SK-N-SH treated with all-trans-retinoic acid at 6 μM for 48 hours (cell line): ENCODE measurements at regions not wholly inside any gene's neighbourhood (a gene's known extent, or its start where the extent isn't known, plus 50 kb on each side); places are given as distances from the start of the nearest gene placed in this dataset.

Source experiments
- ATAC-seq: fragments of 200-7000 bp; cut with Tn5 transposase; 3 replicates; pipeline ENCODE4 v1.9.1; 2020; ENCODE audit warnings: mild to moderate bottlenecking, moderate library complexity
- ARNTL ChIP-seq: fragments of 450-650 bp; formaldehyde crosslinking; IDR thresholded peaks from 2 replicates; pipeline ENCODE4 v1.5.0; 2020; ENCODE audit warnings: low read depth, mild to moderate bottlenecking, moderate library complexity, borderline replicate concordance
- BACH2 ChIP-seq: fragments of 250-450 bp; sonication (Bioruptor Pico); IDR thresholded peaks from 2 replicates; pipeline ENCODE4 v1.9.0; 2021; ENCODE audit warnings: mild to moderate bottlenecking, borderline replicate concordance
- CSDC2 ChIP-seq: fragments of 250-450 bp; sonication (Bioruptor Pico); IDR thresholded peaks from 2 replicates; pipeline ENCODE4 v1.5.0; 2020; ENCODE audit warnings: mild to moderate bottlenecking, moderate library complexity
- ESRRG ChIP-seq: fragments of 250-450 bp; sonication (Bioruptor Pico); IDR thresholded peaks from 2 replicates; pipeline ENCODE4 v1.6.1; 2021; ENCODE audit warnings: mild to moderate bottlenecking
- GLIS3 ChIP-seq: fragments of 250-450 bp; sonication (Bioruptor Pico); IDR thresholded peaks from 2 replicates; pipeline ENCODE4 v1.5.0; 2020; ENCODE audit warnings: mild to moderate bottlenecking, moderate library complexity
- OSR1 ChIP-seq: fragments of 250-450 bp; sonication (Bioruptor Pico); IDR thresholded peaks from 2 replicates; pipeline ENCODE4 v1.8.0; 2022; ENCODE audit warnings: moderate library complexity, mild to moderate bottlenecking, inconsistent platforms
- PATZ1 ChIP-seq: fragments of 250-450 bp; sonication (Bioruptor Pico); IDR thresholded peaks from 2 replicates; pipeline ENCODE4 v1.8.0; 2020; ENCODE audit warnings: mild to moderate bottlenecking, moderate library complexity, borderline replicate concordance
- PPARA ChIP-seq: fragments of 250-450 bp; sonication (Bioruptor Pico); IDR thresholded peaks from 2 replicates; pipeline ENCODE4 v1.5.0; 2020; ENCODE audit warnings: mild to moderate bottlenecking, borderline replicate concordance
- RARB ChIP-seq: fragments of 250-450 bp; sonication (Bioruptor Pico); IDR thresholded peaks from 2 replicates; pipeline ENCODE4 v1.8.0; 2021; ENCODE audit warnings: mild to moderate bottlenecking, moderate library complexity
- SNAI2 ChIP-seq: fragments of 250-450 bp; sonication (Bioruptor Pico); IDR thresholded peaks from 2 replicates; pipeline ENCODE4 v1.5.0; 2020; ENCODE audit warnings: mild to moderate bottlenecking, moderate library complexity
- TCF4 ChIP-seq: fragments of 250-450 bp; sonication (Bioruptor Pico); IDR thresholded peaks from 2 replicates; pipeline ENCODE4 v1.8.0; 2021; ENCODE audit warnings: mild to moderate bottlenecking, moderate library complexity, borderline replicate concordance
- TOX ChIP-seq: fragments of 250-450 bp; sonication (Bioruptor Pico); IDR thresholded peaks from 2 replicates; pipeline ENCODE4 v1.8.0; 2021; ENCODE audit warnings: mild to moderate bottlenecking, moderate library complexity, borderline replicate concordance
- ZC3H10 ChIP-seq: fragments of 250-450 bp; sonication (Bioruptor Pico); IDR thresholded peaks from 2 replicates; pipeline ENCODE4 v1.5.1; 2021; ENCODE audit warnings: mild to moderate bottlenecking, moderate library complexity
- ZFP3 ChIP-seq: fragments of 250-450 bp; sonication (Bioruptor Pico); IDR thresholded peaks from 2 replicates; pipeline ENCODE4 v1.5.0; 2020; ENCODE audit warnings: mild to moderate bottlenecking, moderate library complexity
- ZFP30 ChIP-seq: fragments of 450-650 bp; formaldehyde crosslinking; IDR thresholded peaks from 2 replicates; pipeline ENCODE4 v1.5.0; 2022; ENCODE audit warnings: mild to moderate bottlenecking, moderate library complexity
- ZNF565 ChIP-seq: fragments of 450-650 bp; formaldehyde crosslinking; conservative IDR thresholded peaks from 2 replicates; pipeline ENCODE4 v1.5.0; 2020; ENCODE audit warnings: low read depth, mild to moderate bottlenecking, moderate library complexity
- ZNF70 ChIP-seq: fragments of 450-650 bp; formaldehyde crosslinking; IDR thresholded peaks from 2 replicates; pipeline ENCODE4 v1.5.0; 2020; ENCODE audit warnings: mild to moderate bottlenecking, moderate library complexity
- ZNF8 ChIP-seq: fragments of 450-650 bp; formaldehyde crosslinking; IDR thresholded peaks from 2 replicates; pipeline ENCODE4 v1.5.0; 2020; ENCODE audit warnings: mild to moderate bottlenecking, moderate library complexity
- TF ChIP-seq, protein P1 (sequence below): fragments of 250-450 bp; sonication (Bioruptor Pico); IDR thresholded peaks from 2 replicates; pipeline ENCODE4 v1.5.1; 2020; ENCODE audit warnings: low read depth, mild to moderate bottlenecking, moderate library complexity
- TF ChIP-seq, protein P2 (sequence below): fragments of 250-450 bp; sonication (Bioruptor Pico); IDR thresholded peaks from 2 replicates; pipeline ENCODE4 v1.8.0; 2021; ENCODE audit warnings: low read depth, mild to moderate bottlenecking, moderate library complexity, borderline replicate concordance
- TF ChIP-seq, protein P3 (sequence below): fragments of 250-450 bp; sonication (Bioruptor Pico); IDR thresholded peaks from 2 replicates; pipeline ENCODE4 v1.5.1; 2021; ENCODE audit warnings: mild to moderate bottlenecking, moderate library complexity

DNA sequence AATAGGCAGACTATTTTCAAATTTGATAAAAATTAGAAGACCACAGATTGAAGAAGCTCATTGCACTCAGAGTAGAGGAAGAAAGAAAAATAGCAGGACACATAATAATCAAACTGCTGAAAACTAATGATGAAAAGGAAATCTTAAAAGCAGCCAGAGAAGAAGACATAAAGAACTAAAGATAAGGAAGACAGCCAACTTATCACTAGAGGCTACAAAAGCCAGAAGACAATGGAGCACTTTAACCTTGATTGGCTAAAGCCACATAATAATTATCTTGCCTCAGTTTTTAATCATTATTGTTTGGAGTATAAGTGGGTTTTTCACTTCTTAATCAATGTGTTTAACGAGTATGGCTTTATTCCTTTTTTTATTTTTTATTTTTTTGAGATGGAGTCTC lies 397.6 kb downstream of the RNF144B start:
- ATAC-seq, result no peak
- TF ChIP-seq TOX (CRISPR knock-in tag), result no peak
- no peak for TF ChIP-seq ZFP30 (CRISPR knock-in tag)
- TF ChIP-seq ZC3H10 (CRISPR knock-in tag), result no peak
- TF ChIP-seq, protein P1, sequence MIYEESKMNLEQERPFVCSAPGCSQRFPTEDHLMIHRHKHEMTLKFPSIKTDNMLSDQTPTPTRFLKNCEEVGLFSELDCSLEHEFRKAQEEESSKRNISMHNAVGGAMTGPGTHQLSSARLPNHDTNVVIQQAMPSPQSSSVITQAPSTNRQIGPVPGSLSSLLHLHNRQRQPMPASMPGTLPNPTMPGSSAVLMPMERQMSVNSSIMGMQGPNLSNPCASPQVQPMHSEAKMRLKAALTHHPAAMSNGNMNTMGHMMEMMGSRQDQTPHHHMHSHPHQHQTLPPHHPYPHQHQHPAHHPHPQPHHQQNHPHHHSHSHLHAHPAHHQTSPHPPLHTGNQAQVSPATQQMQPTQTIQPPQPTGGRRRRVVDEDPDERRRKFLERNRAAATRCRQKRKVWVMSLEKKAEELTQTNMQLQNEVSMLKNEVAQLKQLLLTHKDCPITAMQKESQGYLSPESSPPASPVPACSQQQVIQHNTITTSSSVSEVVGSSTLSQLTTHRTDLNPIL (CRISPR knock-in tag), result no peak
- TF ChIP-seq, protein P2, sequence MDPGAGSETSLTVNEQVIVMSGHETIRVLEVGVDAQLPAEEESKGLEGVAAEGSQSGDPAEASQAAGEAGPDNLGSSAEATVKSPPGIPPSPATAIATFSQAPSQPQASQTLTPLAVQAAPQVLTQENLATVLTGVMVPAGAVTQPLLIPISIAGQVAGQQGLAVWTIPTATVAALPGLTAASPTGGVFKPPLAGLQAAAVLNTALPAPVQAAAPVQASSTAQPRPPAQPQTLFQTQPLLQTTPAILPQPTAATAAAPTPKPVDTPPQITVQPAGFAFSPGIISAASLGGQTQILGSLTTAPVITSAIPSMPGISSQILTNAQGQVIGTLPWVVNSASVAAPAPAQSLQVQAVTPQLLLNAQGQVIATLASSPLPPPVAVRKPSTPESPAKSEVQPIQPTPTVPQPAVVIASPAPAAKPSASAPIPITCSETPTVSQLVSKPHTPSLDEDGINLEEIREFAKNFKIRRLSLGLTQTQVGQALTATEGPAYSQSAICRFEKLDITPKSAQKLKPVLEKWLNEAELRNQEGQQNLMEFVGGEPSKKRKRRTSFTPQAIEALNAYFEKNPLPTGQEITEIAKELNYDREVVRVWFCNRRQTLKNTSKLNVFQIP (CRISPR knock-in tag), result no peak
- TF ChIP-seq ZNF8 (CRISPR knock-in tag), result no peak
- TF ChIP-seq PATZ1 (CRISPR knock-in tag), result no peak
- no peak for TF ChIP-seq ZFP3 (CRISPR knock-in tag)
- TF ChIP-seq BACH2 (CRISPR knock-in tag), result no peak
- TF ChIP-seq ZNF70, result no peak
- no peak for TF ChIP-seq ZNF565 (CRISPR knock-in tag)
- no peak for TF ChIP-seq ESRRG (CRISPR knock-in tag)
- TF ChIP-seq TCF4 (CRISPR knock-in tag), result no peak
- no peak for TF ChIP-seq RARB (CRISPR knock-in tag)
- TF ChIP-seq OSR1, result no peak
- no peak for TF ChIP-seq PPARA (CRISPR knock-in tag)
- no peak for TF ChIP-seq ARNTL (CRISPR knock-in tag)
- TF ChIP-seq, protein P3, sequence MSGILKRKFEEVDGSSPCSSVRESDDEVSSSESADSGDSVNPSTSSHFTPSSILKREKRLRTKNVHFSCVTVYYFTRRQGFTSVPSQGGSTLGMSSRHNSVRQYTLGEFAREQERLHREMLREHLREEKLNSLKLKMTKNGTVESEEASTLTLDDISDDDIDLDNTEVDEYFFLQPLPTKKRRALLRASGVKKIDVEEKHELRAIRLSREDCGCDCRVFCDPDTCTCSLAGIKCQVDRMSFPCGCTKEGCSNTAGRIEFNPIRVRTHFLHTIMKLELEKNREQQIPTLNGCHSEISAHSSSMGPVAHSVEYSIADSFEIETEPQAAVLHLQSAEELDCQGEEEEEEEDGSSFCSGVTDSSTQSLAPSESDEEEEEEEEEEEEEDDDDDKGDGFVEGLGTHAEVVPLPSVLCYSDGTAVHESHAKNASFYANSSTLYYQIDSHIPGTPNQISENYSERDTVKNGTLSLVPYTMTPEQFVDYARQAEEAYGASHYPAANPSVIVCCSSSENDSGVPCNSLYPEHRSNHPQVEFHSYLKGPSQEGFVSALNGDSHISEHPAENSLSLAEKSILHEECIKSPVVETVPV (CRISPR knock-in tag), result no peak
- no peak for TF ChIP-seq GLIS3 (CRISPR knock-in tag)

DNA sequence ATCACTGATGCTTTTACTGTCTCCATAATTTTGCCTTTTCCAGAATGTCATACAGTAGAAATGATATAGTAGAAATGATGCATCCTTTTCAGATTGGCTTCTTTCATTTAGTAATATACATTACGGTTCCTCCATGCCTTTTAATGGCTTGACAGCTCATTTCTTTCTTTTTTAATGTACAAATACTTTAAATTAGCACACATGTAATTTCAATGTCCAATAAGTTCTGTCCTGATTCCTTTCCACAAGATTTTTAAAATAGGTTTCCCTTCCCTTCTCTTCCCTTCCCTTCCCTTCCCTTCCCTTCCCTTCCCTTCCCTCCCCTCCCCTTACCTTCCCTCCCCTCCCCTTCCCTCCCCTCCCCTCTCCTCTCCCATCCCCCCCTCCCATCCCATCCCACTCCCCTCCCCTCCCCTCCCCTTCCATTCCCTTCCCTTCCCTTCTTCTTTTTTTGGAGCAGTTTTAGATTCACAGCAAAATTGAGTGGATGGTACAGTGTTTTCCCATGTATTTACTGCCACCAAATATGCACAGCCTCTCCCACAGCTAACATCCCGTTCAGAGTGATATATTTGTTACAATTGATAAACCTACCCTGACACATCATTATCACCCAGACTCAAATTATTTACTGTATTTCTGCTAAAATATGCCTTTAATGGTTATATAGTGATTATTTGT lies 398.8 kb downstream of the RNF144B start:
- no peak for ATAC-seq
- TF ChIP-seq ZFP3 (CRISPR knock-in tag) (no peak), CSDC2 (no peak), GLIS3 (CRISPR knock-in tag) (no peak), ZNF70 (no peak), ESRRG (CRISPR knock-in tag) (no peak), TOX (CRISPR knock-in tag) (no peak), SNAI2 (no peak), ARNTL (CRISPR knock-in tag) (no peak), ZFP30 (CRISPR knock-in tag) (no peak), PATZ1 (CRISPR knock-in tag) (no peak), OSR1 (no peak), BACH2 (CRISPR knock-in tag) (no peak)
- TF ChIP-seq, protein P2 (CRISPR knock-in tag), result no peak
- TF ChIP-seq, protein P3 (CRISPR knock-in tag), result no peak
